NCI-H526 treated with DMSO at 0.1 percent for 48 hours (cell line): ENCODE measurements at regions not wholly inside any gene's neighbourhood (a gene's known extent, or its start where the extent isn't known, plus 50 kb on each side); places are given as distances from the start of the nearest gene placed in this dataset.
"Not testable (repeated sequence)": the region's sequence is repeated elsewhere in the genome, so short reads cannot be mapped to it uniquely, and the experiment has no call there.

Source experiments
- DNase-seq: peaks from one replicate; lab custom pipeline; 2025; lab: John Stamatoyannopoulos, UW

DNA sequence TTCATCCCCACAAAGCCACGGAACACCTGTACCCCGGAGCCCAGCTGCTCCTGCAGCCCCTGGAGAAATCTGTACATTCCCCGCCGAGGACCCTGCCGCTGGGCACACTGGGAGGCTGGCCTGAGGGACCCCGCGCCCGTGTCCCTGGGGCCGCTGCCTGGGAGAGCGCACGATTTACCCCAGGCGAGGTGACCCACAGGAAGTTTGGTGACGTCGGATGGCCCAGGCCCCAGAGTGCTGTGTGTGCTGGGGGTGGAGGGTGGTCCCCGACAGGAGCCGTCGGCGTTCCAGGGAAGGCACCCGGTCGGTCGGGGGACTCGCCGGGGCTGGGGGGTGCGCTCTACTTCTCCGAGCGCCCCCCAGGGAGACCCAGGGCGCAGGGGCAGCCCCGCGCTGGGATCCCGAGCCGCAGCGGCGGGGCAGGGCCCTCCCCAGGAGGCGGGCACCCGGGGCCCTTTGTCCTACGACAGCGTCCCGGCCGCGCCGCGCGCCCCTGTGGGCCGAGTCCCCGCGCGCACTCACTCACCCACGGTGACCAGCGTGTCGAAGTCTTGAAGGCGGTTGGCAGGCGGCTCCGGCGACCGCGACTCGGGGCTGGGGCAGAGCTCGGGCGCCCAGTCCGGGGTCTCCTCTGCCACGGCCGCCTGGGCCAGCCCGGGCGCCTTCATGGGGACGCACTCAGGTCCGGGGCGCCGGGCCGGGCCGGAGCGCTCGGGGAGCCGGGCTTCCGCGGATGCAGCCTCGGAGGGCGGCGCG is 206.4 kb upstream of the PRKX start:
- not testable (repeated sequence) for DNase-seq

DNA sequence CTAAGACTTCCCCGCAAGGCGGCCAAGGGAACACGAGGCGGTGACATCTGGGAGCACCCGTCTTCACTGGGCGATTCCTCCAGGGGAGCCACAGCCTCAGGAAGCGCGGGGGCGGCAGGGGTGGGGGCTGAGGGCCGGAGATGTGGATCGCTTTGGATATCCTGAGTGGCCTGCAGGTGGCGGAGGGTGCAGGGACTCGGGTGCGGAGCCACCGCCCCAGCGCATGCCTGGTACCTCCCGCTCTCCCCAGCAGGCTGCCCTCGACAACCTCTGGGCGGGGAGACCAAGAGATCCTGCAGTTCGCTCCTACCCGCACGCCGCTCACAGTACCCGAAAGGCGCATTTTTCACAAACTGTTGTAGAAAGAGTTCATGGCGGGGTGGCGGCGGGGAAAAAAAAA is 201.4 kb upstream of the PRKX start:
- not testable (repeated sequence) for DNase-seq

DNA sequence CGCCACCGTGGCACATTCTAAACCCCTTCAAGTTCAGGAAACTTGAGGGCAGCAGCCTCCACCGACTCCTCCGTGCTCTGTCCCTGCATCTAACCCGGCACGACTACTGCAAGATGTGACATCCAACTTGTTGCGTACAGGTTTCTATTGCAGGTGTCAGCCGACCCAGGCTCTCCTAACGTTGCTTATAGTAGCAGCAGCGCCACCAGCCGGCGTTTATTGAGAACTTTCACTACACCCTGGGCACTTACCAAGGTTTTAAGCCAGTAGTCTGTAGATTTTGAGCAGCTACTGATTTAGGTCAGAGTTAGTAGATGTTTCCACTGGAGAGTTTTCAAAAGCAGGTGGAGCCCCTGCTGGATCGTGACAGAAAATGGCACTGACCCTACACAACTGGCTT is 200.6 kb upstream of the PRKX start:
- not testable (repeated sequence) for DNase-seq

DNA sequence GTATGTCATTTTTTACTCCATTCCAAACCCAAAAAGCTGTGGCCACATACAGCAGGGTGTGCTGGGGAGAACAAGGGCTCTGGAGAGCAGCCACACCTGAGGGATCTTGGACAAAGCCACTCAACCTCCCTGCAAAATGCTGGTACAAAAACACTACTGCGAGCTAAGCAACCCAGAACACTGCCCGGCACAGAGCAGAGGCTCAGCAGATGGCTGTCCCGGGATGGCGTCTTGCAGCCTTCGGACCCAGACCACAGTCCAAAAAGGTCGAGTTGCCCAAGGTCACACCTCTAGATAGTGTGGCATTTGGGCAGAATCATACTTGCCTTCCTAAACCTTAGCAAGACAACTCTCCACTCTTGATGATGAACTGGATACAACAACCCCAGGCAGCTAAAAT is 197.6 kb upstream of the PRKX start:
- not testable (repeated sequence) for DNase-seq

DNA sequence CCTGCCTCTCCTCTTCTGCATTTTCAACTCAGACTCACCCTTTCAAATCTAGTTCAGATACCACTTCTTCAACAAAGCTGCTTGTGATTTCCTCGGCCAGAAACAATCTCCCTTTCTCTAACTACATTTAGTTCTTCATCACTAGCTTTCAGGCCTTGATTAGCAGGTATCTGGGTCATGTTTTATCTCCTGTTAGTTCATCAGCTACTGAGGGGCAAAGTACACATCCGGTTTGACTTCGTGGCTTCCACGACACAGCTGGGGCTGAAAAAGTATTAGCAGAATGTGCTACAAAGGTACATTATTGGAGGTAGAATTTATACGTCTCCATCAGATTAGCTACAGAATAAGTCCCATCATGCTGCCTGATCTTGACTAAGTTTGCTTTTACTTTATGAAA is 197.2 kb upstream of the PRKX start:
- DNase-seq = not testable (repeated sequence)

DNA sequence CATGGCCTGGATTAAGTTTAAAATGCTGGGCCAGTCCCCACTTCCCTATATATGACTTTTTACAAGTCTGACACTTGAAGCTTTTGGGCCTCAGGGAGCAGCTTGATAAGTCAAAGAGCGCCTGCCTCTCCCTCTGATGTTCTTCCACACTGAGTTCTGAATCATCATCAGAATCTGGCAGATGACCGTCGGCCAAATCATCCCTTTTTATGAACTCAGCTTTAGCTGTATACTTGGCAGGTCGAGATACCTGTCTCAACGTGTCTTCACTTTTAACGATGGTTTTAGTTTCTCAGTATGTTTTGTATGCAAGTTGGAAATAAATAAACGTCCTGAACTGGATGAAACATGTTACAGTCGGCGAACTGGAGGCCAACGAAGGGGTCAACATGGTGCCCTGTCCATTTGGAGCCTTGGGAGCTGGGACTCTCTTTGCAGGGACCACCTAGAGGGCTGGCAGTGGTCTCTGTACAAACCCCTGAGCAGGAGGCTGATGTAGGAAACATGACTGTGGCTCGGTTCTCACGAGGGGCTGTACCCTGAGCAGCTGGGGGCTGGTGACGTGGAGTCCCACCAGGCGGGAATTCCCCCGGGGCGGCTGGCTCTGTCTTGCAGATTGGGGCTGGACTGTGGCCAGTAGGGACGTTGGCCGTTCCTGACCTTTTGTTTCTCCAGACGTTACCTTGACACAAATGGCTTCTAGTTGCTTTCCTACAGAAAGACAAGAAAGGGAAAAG is 192.2 kb upstream of the PRKX start:
- not testable (repeated sequence) for DNase-seq

DNA sequence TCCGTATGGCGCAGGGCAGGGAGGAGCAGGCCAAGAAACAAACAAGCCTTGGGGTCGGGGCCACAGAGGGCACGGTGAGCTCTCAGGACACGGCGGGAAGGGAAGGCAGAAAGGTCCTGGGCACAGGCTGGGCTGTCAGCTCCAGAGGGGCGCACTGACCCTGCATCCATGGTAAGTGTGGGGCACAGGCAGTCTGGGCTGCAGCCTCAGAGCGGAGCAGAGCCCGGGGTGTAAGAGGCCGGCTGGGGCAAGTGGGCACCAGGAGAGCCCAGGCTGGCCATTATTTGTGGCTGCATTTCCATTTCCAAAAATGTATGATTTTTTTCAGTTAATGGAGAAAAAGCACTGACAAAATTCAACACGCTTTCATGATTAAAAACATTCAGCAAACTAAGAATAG is 188.8 kb upstream of the PRKX start:
- DNase-seq = not testable (repeated sequence)

DNA sequence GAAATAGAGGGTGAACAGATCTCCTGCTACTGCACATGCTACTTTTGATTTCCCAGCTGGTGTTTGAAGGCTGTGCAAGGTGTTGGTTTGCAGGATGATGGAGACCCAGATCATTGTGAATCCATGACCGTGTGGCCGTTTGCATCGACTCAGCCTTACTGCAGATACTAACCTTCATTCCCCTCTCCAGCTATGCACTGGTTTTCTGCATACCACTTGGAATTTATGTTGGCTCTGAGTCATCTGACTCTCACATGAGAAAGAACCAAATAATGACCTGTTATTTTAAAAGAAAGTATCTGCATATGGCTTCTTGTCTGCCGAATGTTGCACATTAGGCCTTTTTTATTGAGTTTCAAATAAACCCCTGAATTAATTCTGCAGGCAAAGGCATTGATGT is 183.3 kb upstream of the PRKX start:
- not testable (repeated sequence) for DNase-seq

DNA sequence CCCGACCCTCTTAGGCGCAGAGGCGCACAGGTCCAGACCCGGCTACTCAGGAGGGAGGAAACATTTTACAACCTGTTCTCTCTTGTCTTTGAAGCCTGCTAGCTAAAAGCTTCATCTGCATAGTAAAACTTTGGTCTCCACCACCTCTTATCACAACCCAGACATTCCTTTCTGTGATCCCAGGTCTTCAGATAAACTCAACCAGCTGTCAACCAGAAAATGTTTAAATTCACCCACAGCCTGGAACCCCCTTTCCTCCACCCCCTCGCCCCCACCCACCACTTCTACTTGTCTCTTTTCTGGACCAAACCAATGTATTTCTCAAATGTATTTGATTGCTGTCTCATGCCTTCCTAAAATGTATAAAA is 169.1 kb upstream of the PRKX start:
- DNase-seq = not testable (repeated sequence)

DNA sequence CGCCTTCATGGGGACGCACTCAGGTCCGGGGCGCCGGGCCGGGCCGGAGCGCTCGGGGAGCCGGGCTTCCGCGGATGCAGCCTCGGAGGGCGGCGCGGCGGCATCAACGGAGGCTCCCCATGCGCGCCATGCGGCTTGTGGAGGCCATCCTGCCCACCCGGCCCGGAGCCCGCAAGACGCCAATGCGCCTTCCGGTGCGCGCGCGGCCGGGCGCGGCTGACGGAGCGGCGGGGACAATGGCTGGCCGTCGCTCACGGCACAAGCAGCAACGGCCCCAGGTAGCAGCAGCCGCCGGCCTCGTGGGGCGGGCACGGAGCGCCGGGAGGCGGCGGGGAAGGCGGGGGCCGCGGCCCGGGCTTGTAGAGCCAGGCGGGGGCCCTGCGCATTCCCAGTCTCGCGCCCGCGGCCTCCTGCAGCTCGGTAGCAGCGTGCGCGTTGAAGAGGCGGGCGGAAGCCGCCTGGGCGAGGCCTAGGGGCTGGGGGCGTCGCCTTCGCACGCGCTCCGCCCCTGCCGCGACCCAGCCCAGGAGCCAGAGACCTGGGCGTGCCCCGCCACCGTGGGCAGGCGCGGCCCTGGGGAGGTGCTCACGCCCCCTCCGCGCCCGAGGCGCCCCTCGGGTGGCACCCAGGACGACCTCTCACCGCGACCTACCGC is 168.6 kb upstream of the PRKX start:
- DNase-seq = not testable (repeated sequence)

DNA sequence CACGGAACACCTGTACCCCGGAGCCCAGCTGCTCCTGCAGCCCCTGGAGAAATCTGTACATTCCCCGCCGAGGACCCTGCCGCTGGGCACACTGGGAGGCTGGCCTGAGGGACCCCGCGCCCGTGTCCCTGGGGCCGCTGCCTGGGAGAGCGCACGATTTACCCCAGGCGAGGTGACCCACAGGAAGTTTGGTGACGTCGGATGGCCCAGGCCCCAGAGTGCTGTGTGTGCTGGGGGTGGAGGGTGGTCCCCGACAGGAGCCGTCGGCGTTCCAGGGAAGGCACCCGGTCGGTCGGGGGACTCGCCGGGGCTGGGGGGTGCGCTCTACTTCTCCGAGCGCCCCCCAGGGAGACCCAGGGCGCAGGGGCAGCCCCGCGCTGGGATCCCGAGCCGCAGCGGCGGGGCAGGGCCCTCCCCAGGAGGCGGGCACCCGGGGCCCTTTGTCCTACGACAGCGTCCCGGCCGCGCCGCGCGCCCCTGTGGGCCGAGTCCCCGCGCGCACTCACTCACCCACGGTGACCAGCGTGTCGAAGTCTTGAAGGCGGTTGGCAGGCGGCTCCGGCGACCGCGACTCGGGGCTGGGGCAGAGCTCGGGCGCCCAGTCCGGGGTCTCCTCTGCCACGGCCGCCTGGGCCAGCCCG is 167.9 kb upstream of the PRKX start:
- not testable (repeated sequence) for DNase-seq

DNA sequence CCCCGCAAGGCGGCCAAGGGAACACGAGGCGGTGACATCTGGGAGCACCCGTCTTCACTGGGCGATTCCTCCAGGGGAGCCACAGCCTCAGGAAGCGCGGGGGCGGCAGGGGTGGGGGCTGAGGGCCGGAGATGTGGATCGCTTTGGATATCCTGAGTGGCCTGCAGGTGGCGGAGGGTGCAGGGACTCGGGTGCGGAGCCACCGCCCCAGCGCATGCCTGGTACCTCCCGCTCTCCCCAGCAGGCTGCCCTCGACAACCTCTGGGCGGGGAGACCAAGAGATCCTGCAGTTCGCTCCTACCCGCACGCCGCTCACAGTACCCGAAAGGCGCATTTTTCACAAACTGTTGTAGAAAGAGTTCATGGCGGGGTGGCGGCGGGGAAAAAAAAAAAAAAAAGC is 162.9 kb upstream of the PRKX start:
- DNase-seq = not testable (repeated sequence)

DNA sequence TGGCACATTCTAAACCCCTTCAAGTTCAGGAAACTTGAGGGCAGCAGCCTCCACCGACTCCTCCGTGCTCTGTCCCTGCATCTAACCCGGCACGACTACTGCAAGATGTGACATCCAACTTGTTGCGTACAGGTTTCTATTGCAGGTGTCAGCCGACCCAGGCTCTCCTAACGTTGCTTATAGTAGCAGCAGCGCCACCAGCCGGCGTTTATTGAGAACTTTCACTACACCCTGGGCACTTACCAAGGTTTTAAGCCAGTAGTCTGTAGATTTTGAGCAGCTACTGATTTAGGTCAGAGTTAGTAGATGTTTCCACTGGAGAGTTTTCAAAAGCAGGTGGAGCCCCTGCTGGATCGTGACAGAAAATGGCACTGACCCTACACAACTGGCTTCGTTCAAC is 162.2 kb upstream of the PRKX start:
- not testable (repeated sequence) for DNase-seq

DNA sequence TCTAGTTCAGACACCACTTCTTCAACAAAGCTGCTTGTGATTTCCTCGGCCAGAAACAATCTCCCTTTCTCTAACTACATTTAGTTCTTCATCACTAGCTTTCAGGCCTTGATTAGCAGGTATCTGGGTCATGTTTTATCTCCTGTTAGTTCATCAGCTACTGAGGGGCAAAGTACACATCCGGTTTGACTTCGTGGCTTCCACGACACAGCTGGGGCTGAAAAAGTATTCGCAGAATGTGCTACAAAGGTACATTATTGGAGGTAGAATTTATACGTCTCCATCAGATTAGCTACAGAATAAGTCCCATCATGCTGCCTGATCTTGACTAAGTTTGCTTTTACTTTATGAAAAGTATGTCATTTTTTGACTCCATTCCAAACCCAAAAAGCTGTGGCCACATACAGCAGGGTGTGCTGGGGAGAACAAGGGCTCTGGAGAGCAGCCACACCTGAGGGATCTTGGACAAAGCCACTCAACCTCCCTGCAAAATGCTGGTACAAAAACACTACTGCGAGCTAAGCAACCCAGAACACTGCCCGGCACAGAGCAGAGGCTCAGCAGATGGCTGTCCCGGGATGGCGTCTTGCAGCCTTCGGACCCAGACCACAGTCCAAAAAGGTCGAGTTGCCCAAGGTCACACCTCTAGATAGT is 158.9 kb upstream of the PRKX start:
- DNase-seq = not testable (repeated sequence)

DNA sequence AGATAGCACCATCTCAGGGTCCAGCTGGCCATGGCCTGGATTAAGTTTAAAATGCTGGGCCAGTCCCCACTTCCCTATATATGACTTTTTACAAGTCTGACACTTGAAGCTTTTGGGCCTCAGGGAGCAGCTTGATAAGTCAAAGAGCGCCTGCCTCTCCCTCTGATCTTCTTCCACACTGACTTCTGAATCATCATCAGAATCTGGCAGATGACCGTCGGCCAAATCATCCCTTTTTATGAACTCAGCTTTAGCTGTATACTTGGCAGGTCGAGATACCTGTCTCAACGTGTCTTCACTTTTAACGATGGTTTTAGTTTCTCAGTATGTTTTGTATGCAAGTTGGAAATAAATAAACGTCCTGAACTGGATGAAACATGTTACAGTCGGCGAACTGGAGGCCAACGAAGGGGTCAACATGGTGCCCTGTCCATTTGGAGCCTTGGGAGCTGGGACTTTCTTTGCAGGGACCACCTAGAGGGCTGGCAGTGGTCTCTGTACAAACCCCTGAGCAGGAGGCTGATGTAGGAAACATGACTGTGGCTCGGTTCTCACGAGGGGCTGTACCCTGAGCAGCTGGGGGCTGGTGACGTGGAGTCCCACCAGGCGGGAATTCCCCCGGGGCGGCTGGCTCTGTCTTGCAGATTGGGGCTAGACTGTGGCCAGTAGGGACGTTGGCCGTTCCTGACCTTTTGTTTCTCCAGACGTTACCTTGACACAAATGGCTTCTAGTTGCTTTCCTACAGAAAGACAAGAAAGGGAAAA is 153.8 kb upstream of the PRKX start:
- DNase-seq = not testable (repeated sequence)

DNA sequence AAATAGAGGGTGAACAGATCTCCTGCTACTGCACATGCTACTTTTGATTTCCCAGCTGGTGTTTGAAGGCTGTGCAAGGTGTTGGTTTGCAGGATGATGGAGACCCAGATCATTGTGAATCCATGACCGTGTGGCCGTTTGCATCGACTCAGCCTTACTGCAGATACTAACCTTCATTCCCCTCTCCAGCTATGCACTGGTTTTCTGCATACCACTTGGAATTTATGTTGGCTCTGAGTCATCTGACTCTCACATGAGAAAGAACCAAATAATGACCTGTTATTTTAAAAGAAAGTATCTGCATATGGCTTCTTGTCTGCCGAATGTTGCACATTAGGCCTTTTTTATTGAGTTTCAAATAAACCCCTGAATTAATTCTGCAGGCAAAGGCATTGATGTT is 144.9 kb upstream of the PRKX start:
- not testable (repeated sequence) for DNase-seq

DNA sequence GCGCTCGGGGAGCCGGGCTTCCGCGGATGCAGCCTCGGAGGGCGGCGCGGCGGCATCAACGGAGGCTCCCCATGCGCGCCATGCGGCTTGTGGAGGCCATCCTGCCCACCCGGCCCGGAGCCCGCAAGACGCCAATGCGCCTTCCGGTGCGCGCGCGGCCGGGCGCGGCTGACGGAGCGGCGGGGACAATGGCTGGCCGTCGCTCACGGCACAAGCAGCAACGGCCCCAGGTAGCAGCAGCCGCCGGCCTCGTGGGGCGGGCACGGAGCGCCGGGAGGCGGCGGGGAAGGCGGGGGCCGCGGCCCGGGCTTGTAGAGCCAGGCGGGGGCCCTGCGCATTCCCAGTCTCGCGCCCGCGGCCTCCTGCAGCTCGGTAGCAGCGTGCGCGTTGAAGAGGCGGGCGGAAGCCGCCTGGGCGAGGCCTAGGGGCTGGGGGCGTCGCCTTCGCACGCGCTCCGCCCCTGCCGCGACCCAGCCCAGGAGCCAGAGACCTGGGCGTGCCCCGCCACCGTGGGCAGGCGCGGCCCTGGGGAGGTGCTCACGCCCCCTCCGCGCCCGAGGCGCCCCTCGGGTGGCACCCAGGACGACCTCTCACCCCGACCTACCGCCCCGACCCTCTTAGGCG is 130.2 kb upstream of the PRKX start:
- not testable (repeated sequence) for DNase-seq

DNA sequence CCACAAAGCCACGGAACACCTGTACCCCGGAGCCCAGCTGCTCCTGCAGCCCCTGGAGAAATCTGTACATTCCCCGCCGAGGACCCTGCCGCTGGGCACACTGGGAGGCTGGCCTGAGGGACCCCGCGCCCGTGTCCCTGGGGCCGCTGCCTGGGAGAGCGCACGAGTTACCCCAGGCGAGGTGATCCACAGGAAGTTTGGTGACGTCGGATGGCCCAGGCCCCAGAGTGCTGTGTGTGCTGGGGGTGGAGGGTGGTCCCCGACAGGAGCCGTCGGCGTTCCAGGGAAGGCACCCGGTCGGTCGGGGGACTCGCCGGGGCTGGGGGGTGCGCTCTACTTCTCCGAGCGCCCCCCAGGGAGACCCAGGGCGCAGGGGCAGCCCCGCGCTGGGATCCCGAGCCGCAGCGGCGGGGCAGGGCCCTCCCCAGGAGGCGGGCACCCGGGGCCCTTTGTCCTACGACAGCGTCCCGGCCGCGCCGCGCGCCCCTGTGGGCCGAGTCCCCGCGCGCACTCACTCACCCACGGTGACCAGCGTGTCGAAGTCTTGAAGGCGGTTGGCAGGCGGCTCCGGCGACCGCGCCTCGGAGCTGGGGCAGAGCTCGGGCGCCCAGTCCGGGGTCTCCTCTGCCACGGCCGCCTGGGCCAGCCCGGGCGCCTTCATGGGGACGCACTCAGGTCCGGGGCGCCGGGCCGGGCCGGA is 129.5 kb upstream of the PRKX start:
- not testable (repeated sequence) for DNase-seq

DNA sequence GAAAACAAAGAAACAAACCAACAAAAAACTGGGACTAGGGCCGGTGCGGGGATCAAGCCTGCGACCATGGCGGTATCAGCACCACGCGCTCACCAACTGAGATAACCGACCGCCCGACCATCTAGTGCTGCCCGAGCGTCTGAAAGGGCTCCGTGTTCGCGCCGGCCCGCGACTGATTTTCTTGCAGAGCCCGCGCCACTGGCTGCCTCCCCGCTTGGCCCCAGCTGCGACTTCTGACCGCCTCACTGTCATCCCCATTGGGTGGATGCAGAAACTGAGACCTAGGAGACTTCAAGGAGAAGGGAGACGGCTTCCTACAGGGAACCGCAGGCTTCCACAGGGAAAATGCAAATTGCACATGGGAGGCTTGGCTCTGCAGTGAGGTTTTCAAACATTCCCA is 125.3 kb upstream of the PRKX start:
- not testable (repeated sequence) for DNase-seq
